ENCODE measurements at regions not wholly inside any gene's neighbourhood (a gene's known extent, or its start where the extent isn't known, plus 50 kb on each side); places are given as distances from the start of the nearest gene placed in this dataset.

DNA sequence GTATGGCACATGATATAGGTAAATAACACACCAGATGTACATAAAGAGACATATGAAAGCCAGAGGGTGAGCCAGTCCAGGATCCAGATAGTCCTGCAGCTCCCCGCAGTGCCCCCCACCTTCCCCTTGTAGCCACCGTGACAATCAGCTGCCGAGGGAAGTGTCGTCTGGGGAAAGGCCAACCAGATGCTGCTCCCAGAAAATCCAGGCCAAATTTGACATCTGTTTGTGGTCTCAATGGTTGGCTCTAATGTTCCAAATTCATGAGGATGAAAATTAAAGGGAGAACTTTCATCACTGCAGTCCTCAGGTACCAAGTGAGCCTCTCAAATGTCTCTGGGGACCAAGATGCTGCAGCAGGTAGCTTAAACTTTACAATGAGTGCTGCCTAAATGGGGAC lies 210.3 kb downstream of the PTEN start:
- Histone ChIP-seq H3K36me3 (no peaks in the 10 kb centered on the region), H3K27ac (no peak overlapping the region), H3K9me3 (no peaks in the 10 kb centered on the region), H3K4me1 (no peaks in the 10 kb centered on the region), H3K27me3 (no peaks in the 10 kb centered on the region), H3K4me3 (no peak overlapping the region)
- intact Hi-C loops (cut with DNase I; ENCODE audit: low total_unique reads) = no loop called here
- DNase-seq (ENCODE audit: low spot score in 2 of 2) = no peak
- TF ChIP-seq POLR2AphosphoS5 (IDR thresholded peaks at IDR 0.05) = no peak
- TF ChIP-seq CTCF (IDR thresholded peaks at IDR 0.05) = no peak
- TF ChIP-seq POLR2A (IDR thresholded peaks at IDR 0.05) = no peak

GRCh38 chr10:88074971-88075370 lies 211.5 kb downstream of the PTEN start:
- intact Hi-C loops (cut with DNase I; ENCODE audit: low total_unique reads) = no loop called here
- Histone ChIP-seq H3K27me3 (no peaks in the 10 kb centered on the region), H3K27ac (no peak overlapping the region), H3K4me3 (no peak overlapping the region), H3K4me1 (no peaks in the 10 kb centered on the region), H3K36me3 (no peaks in the 10 kb centered on the region), H3K9me3 (no peaks in the 10 kb centered on the region)
- no peak for TF ChIP-seq POLR2AphosphoS5 (IDR thresholded peaks at IDR 0.05)
- no peak for TF ChIP-seq CTCF (IDR thresholded peaks at IDR 0.05)
- no peak for TF ChIP-seq POLR2A (IDR thresholded peaks at IDR 0.05)
- DNase-seq (ENCODE audit: low spot score in 2 of 2) = no peak

GRCh38 chr10:88076027-88076880 lies 212.8 kb downstream of the PTEN start:
- Histone ChIP-seq H3K4me1 (no peaks in the 10 kb centered on the region), H3K9me3 (no peaks in the 10 kb centered on the region), H3K27me3 (no peaks in the 10 kb centered on the region), H3K4me3 (no peak overlapping the region), H3K36me3 (no peaks in the 10 kb centered on the region), H3K27ac (no peak overlapping the region)
- intact Hi-C loops (cut with DNase I; ENCODE audit: low total_unique reads) = no loop called here
- DNase-seq (ENCODE audit: low spot score in 2 of 2) = no peak
- no peak for TF ChIP-seq CTCF (IDR thresholded peaks at IDR 0.05)

- Histone ChIP-seq H3K9me3 (no peaks in the 10 kb centered on the region), H3K4me3 (no peak overlapping the region), H3K27me3 (no peaks in the 10 kb centered on the region), H3K27ac (no peak overlapping the region), H3K36me3 (no peaks in the 10 kb centered on the region), H3K4me1 (no peaks in the 10 kb centered on the region)
- TF ChIP-seq CTCF (IDR thresholded peaks at IDR 0.05) = no peak
- TF ChIP-seq POLR2AphosphoS5 (IDR thresholded peaks at IDR 0.05) = no peak
- no peak for TF ChIP-seq POLR2A (IDR thresholded peaks at IDR 0.05)
- DNase-seq (ENCODE audit: low spot score in 2 of 2) = no peak
- intact Hi-C loops (cut with DNase I; ENCODE audit: low total_unique reads) = no loop called here
These were observed 214.6 kb downstream of the PTEN start for GRCh38 chr10:88077977-88078376.

- DNase-seq (ENCODE audit: low spot score in 2 of 2) = no peak
These were observed 216.8 kb downstream of the PTEN start for GRCh38 chr10:88080213-88080612.

More at GRCh38 chr10:88080213-88080612, 216.8 kb downstream of the PTEN start:
- Histone ChIP-seq H3K27ac (no peak overlapping the region), H3K4me1 (no peaks in the 10 kb centered on the region), H3K4me3 (no peak overlapping the region), H3K27me3 (no peaks in the 10 kb centered on the region), H3K36me3 (no peaks in the 10 kb centered on the region), H3K9me3 (no peaks in the 10 kb centered on the region)
- intact Hi-C loops (cut with DNase I; ENCODE audit: low total_unique reads) = no loop called here
- TF ChIP-seq CTCF (IDR thresholded peaks at IDR 0.05) (no peak), POLR2A (IDR thresholded peaks at IDR 0.05) (no peak), POLR2AphosphoS5 (IDR thresholded peaks at IDR 0.05) (no peak)
